Sigmoid colon (tissue), 6 donors: ENCODE measurements at regions not wholly inside any gene's neighbourhood (a gene's known extent, or its start where the extent isn't known, plus 50 kb on each side); places are given as distances from the start of the nearest gene placed in this dataset.

Experiments
- DNase-seq: peaks from one replicate; pipeline ENCODE4 v3.0.0-alpha.2; 2019
- H3K27ac ChIP-seq, 4 donors: fragments of 200-600 bp; sonication (generic); one replicate each; pipeline ENCODE4 v1.5.1; 2016 to 2019; ENCODE audit warnings: mild to moderate bottlenecking in 1 of 4
- H3K27me3 ChIP-seq, 3 donors: fragments of 200-600 bp; sonication (generic); one replicate each; pipeline ENCODE4 v1.5.1; 2019; ENCODE audit warnings: mild to moderate bottlenecking in 1 of 3
- H3K36me3 ChIP-seq, 4 donors: fragments of 200-600 bp; sonication (generic); one replicate each; pipeline ENCODE4 v1.5.1; 2016 to 2019
- H3K4me1 ChIP-seq, 4 donors: fragments of 200-600 bp; sonication (generic); one replicate each; pipeline ENCODE4 v1.5.1; 2017 to 2019
- H3K4me3 ChIP-seq, 4 donors: fragments of 200-600 bp; sonication (generic); one replicate each; pipeline ENCODE4 v1.5.1; 2017 to 2019; ENCODE audit warnings: mild to moderate bottlenecking in 2 of 4, moderate library complexity in 1 of 4
- H3K9me3 ChIP-seq, 4 donors: fragments of 200-600 bp in 3 of 4; sonication (generic) in 3 of 4; one replicate each; pipeline versions ENCODE4 v1.5.1 to v1.6.1; 2013 to 2019
- CTCF ChIP-seq, 4 experiments: fragments of 450-650 bp in 3 of 4; fragments of 200-600 bp in 1 of 4; IDR thresholded peaks; one replicate each; pipeline ENCODE4 v1.5.1; 2016 to 2019; ENCODE audit warnings: antibody characterized with exemption in 4 of 4, mild to moderate bottlenecking in 3 of 4, moderate library complexity in 2 of 4
- EP300 ChIP-seq, 4 donors: sonication (generic); formaldehyde crosslinking; IDR thresholded peaks; one replicate each; pipeline ENCODE4 v1.6.1; 2017; ENCODE audit warnings: antibody characterized with exemption in 4 of 4
- POLR2A ChIP-seq, 2 donors: fragments of 450-650 bp; IDR thresholded peaks; one replicate each; pipeline ENCODE4 v1.6.1; 2016; ENCODE audit warnings: antibody characterized with exemption in 2 of 2, mild to moderate bottlenecking in 2 of 2, moderate library complexity in 2 of 2
- POLR2AphosphoS5 ChIP-seq, 4 donors: sonication (generic); formaldehyde crosslinking; IDR thresholded peaks; one replicate each; pipeline ENCODE4 v1.6.1; 2017; ENCODE audit warnings: antibody characterized with exemption in 4 of 4
- WGBS, 2 donors: extraction: QIAGEN DNeasy Blood & Tissue Kit; methylation state at CpG; one replicate each; pipeline ENCODE4 v1.1.7; 2013; 5-methylcytosine and 5-hydroxymethylcytosine counted together
- intact Hi-C: fragments of 100-400 bp; cut with DNase I; formaldehyde crosslinking; loops from one replicate; pipeline ENCODE4 v1.15.1; 2023
- donor health status: healthy with polysubstance abuse.
- donor health status: healthy.

GRCh38 chr4:178809921-178810320 is 1367.7 kb upstream of the AGA start:
- H3K4me3 ChIP-seq = no peak overlapping the region
- H3K36me3 ChIP-seq = no peaks in the 10 kb centered on the region
- no peaks in the 10 kb centered on the region for H3K27me3 ChIP-seq
- H3K4me1 ChIP-seq = no peaks in the 10 kb centered on the region
- no peak for DNase-seq
- H3K9me3 ChIP-seq = no peaks in the 10 kb centered on the region
- 61 to 95% methylated on average over 2 of the region's 2 CpGs for WGBS, 2 donors
- TF ChIP-seq CTCF (IDR thresholded peaks at IDR 0.05) = no peak
- TF ChIP-seq EP300 (IDR thresholded peaks at IDR 0.05) = no peak
- TF ChIP-seq POLR2A (IDR thresholded peaks at IDR 0.05) = no peak
- TF ChIP-seq POLR2AphosphoS5 (IDR thresholded peaks at IDR 0.05) = no peak
- H3K27ac ChIP-seq = no peak overlapping the region
- intact Hi-C loops = no loop called here

GRCh38 chr4:178811356-178811755 is 1369.1 kb upstream of the AGA start:
- WGBS, 2 donors = 63 to 77% methylated on average over 2 of the region's 2 CpGs
- Histone ChIP-seq H3K36me3 (no peaks in the 10 kb centered on the region), H3K4me3 (no peak overlapping the region), H3K9me3 (no peaks in the 10 kb centered on the region), H3K4me1 (no peaks in the 10 kb centered on the region), H3K27me3 (no peaks in the 10 kb centered on the region), H3K27ac (no peak overlapping the region)
- intact Hi-C loops = no loop called here
- DNase-seq = no peak
- TF ChIP-seq POLR2AphosphoS5 (IDR thresholded peaks at IDR 0.05) = no peak
- no peak for TF ChIP-seq EP300 (IDR thresholded peaks at IDR 0.05)
- TF ChIP-seq CTCF (IDR thresholded peaks at IDR 0.05) = no peak
- TF ChIP-seq POLR2A (IDR thresholded peaks at IDR 0.05) = no peak

GRCh38 chr4:178812866-178813265 is 1370.6 kb upstream of the AGA start:
- H3K27me3 ChIP-seq = no peaks in the 10 kb centered on the region
- H3K4me1 ChIP-seq = no peaks in the 10 kb centered on the region
- no peaks in the 10 kb centered on the region for H3K36me3 ChIP-seq
- no peak overlapping the region for H3K27ac ChIP-seq
- 92 to 94% methylated on average over 17 of the region's 17 CpGs for WGBS, 2 donors
- intact Hi-C loops = no loop called here
- no peak overlapping the region for H3K4me3 ChIP-seq
- no peaks in the 10 kb centered on the region for H3K9me3 ChIP-seq
- no peak for DNase-seq
- no peak for TF ChIP-seq POLR2AphosphoS5 (IDR thresholded peaks at IDR 0.05)
- no peak for TF ChIP-seq EP300 (IDR thresholded peaks at IDR 0.05)
- no peak for TF ChIP-seq POLR2A (IDR thresholded peaks at IDR 0.05)
- no peak for TF ChIP-seq CTCF (IDR thresholded peaks at IDR 0.05)

- no peaks in the 10 kb centered on the region for H3K4me1 ChIP-seq
- intact Hi-C loops = no loop called here
- H3K27ac ChIP-seq = no peak overlapping the region
- H3K4me3 ChIP-seq = no peak overlapping the region
- H3K9me3 ChIP-seq = no peaks in the 10 kb centered on the region
- TF ChIP-seq EP300 (IDR thresholded peaks at IDR 0.05) (no peak), POLR2A (IDR thresholded peaks at IDR 0.05) (no peak), CTCF (IDR thresholded peaks at IDR 0.05) (no peak), POLR2AphosphoS5 (IDR thresholded peaks at IDR 0.05) (no peak)
- DNase-seq = no peak
- H3K27me3 ChIP-seq = no peaks in the 10 kb centered on the region
- WGBS, 2 donors = 77 to 88% methylated on average over 2 of the region's 2 CpGs
- no peaks in the 10 kb centered on the region for H3K36me3 ChIP-seq
Measured at GRCh38 chr4:178814908-178815307, 1372.7 kb upstream of the AGA start.

- Histone ChIP-seq H3K36me3 (no peaks in the 10 kb centered on the region), H3K27me3 (no peaks in the 10 kb centered on the region), H3K4me3 (no peak overlapping the region), H3K27ac (no peak overlapping the region), H3K4me1 (no peaks in the 10 kb centered on the region), H3K9me3 (no peaks in the 10 kb centered on the region)
- WGBS, 2 donors = 81 to 83% methylated on average over 2 of the region's 2 CpGs
- TF ChIP-seq CTCF (IDR thresholded peaks at IDR 0.05) = no peak
- TF ChIP-seq POLR2AphosphoS5 (IDR thresholded peaks at IDR 0.05) = no peak
- no peak for TF ChIP-seq POLR2A (IDR thresholded peaks at IDR 0.05)
- TF ChIP-seq EP300 (IDR thresholded peaks at IDR 0.05) = no peak
- DNase-seq = no peak
- intact Hi-C loops = no loop called here
Measured at GRCh38 chr4:178823673-178824295, 1381.5 kb upstream of the AGA start.
